ENCODE measurements at regions not wholly inside any gene's neighbourhood (a gene's known extent, or its start where the extent isn't known, plus 50 kb on each side); places are given as distances from the start of the nearest gene placed in this dataset.

DNA sequence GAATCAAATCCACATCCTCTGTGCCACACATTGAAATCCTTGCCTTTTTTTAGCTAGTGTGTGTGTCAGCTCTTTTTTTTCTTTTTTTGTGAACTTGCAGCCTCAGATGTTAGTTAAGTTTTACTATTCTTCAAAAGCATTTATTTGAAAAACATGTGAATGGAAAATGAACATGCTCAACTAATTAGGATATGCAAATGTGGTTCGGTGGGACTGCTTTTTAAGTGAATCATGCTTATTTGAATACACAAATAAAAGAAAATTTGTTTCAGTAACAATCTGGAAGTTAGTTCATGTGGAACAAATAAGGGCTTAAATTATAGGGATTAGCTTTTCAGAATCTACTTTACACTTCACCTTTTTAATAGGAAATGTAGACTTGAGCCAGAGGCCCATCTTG is 751.5 kb upstream of the FAM241A start:
- H3K4me3 ChIP-seq (ENCODE audit: insufficient read depth, low read length, poor library complexity, severe bottlenecking) = no peak overlapping the region
- no peaks in the 10 kb centered on the region for H3K27me3 ChIP-seq (ENCODE audit: low read length)
- H3K9ac ChIP-seq (ENCODE audit: low read length) = no peak overlapping the region
- no peaks in the 10 kb centered on the region for H3K9me2 ChIP-seq (replicated peaks; ENCODE audit: insufficient read depth, low read length)
- H3F3A ChIP-seq (ENCODE audit: insufficient read depth) = no peaks in the 10 kb centered on the region
- H3K4me2 ChIP-seq (ENCODE audit: low read depth, low read length, poor library complexity, severe bottlenecking) = no peak overlapping the region
- H4K20me1 ChIP-seq (ENCODE audit: low read depth, low read length) = no peaks in the 10 kb centered on the region
- no peaks in the 10 kb centered on the region for H3K9me3 ChIP-seq (ENCODE audit: insufficient read depth, low read length)
- TF ChIP-seq, protein P1, sequence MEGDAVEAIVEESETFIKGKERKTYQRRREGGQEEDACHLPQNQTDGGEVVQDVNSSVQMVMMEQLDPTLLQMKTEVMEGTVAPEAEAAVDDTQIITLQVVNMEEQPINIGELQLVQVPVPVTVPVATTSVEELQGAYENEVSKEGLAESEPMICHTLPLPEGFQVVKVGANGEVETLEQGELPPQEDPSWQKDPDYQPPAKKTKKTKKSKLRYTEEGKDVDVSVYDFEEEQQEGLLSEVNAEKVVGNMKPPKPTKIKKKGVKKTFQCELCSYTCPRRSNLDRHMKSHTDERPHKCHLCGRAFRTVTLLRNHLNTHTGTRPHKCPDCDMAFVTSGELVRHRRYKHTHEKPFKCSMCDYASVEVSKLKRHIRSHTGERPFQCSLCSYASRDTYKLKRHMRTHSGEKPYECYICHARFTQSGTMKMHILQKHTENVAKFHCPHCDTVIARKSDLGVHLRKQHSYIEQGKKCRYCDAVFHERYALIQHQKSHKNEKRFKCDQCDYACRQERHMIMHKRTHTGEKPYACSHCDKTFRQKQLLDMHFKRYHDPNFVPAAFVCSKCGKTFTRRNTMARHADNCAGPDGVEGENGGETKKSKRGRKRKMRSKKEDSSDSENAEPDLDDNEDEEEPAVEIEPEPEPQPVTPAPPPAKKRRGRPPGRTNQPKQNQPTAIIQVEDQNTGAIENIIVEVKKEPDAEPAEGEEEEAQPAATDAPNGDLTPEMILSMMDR (IDR thresholded peaks at IDR 0.05; ENCODE audit: insufficient read depth, low read length, poor library complexity, severe bottlenecking) = no peak
- no peak for TF ChIP-seq EZH2phosphoT487 (conservative IDR thresholded peaks at IDR 0.05; ENCODE audit: low read length)
- no peaks in the 10 kb centered on the region for H3K79me2 ChIP-seq (ENCODE audit: insufficient read depth, low read length)
- no peaks in the 10 kb centered on the region for H3K36me3 ChIP-seq (ENCODE audit: low read length)
- no peak overlapping the region for H2AFZ ChIP-seq (ENCODE audit: low read depth, low read length, severe bottlenecking)
- no peak overlapping the region for H3K27ac ChIP-seq (ENCODE audit: low read depth, low read length)

DNA sequence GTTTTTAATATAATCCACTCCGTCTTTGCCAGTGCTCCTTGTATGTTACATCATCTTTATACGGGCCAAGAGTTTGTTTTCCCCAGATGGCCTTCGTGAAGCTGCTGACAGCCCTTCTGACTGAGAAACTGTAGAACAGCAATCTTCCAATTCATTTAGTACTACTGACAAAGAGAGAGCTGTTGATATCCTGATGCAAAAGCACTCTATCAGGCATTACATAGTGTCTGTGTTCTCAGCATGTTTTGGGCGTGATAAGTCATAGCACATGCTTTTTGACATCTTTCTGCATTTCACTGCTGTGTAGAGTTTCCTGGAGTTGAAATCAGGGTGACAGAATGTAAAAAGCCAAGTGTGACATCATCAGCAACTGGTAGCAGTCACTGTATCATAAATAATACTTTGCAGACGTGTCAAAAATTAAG is 746.3 kb upstream of the FAM241A start:
- no peak overlapping the region for H3K9ac ChIP-seq (ENCODE audit: low read length)
- no peaks in the 10 kb centered on the region for H3K36me3 ChIP-seq (ENCODE audit: low read length)
- H3K9me2 ChIP-seq (replicated peaks; ENCODE audit: insufficient read depth, low read length) = no peaks in the 10 kb centered on the region
- TF ChIP-seq EZH2phosphoT487 (conservative IDR thresholded peaks at IDR 0.05; ENCODE audit: low read length) = no peak
- TF ChIP-seq, protein P1 (IDR thresholded peaks at IDR 0.05; ENCODE audit: insufficient read depth, low read length, poor library complexity, severe bottlenecking) = no peak
- no peak overlapping the region for H3K27ac ChIP-seq (ENCODE audit: low read depth, low read length)
- H2AFZ ChIP-seq (ENCODE audit: low read depth, low read length, severe bottlenecking) = no peak overlapping the region
- H4K20me1 ChIP-seq (ENCODE audit: low read depth, low read length) = no peaks in the 10 kb centered on the region
- H3K79me2 ChIP-seq (ENCODE audit: insufficient read depth, low read length) = no peaks in the 10 kb centered on the region
- H3K9me3 ChIP-seq (ENCODE audit: insufficient read depth, low read length) = no peaks in the 10 kb centered on the region
- no peak overlapping the region for H3K4me3 ChIP-seq (ENCODE audit: insufficient read depth, low read length, poor library complexity, severe bottlenecking)
- no peaks in the 10 kb centered on the region for H3K27me3 ChIP-seq (ENCODE audit: low read length)
- H3F3A ChIP-seq (ENCODE audit: insufficient read depth) = no peaks in the 10 kb centered on the region
- H3K4me2 ChIP-seq (ENCODE audit: low read depth, low read length, poor library complexity, severe bottlenecking) = no peak overlapping the region

DNA sequence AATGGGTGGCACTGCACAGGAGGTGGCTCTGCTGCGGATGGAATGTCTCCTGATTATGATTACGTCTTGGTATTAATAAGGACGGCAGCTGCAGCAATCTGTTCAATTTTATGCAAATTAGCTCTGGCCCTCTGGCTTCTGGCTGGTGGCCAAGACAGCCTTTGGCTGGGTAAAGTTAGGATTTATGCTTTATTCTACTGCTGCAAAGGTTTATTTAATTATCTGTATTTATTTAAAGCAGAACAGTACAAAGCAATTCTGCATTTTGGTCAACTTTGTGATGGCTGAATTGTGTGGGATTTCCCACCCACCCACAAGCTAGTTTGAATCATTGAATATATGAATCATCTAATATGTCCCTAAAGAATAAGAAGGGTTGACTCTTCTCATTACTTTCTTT is 745.6 kb upstream of the FAM241A start:
- H3K36me3 ChIP-seq (ENCODE audit: low read length) = no peaks in the 10 kb centered on the region
- H3K9me3 ChIP-seq (ENCODE audit: insufficient read depth, low read length) = no peaks in the 10 kb centered on the region
- H3K27ac ChIP-seq (ENCODE audit: low read depth, low read length) = no peak overlapping the region
- H3F3A ChIP-seq (ENCODE audit: insufficient read depth) = no peaks in the 10 kb centered on the region
- no peak overlapping the region for H3K9ac ChIP-seq (ENCODE audit: low read length)
- H4K20me1 ChIP-seq (ENCODE audit: low read depth, low read length) = no peaks in the 10 kb centered on the region
- no peaks in the 10 kb centered on the region for H3K9me2 ChIP-seq (replicated peaks; ENCODE audit: insufficient read depth, low read length)
- H3K4me2 ChIP-seq (ENCODE audit: low read depth, low read length, poor library complexity, severe bottlenecking) = no peak overlapping the region
- H3K79me2 ChIP-seq (ENCODE audit: insufficient read depth, low read length) = no peaks in the 10 kb centered on the region
- no peak for TF ChIP-seq EZH2phosphoT487 (conservative IDR thresholded peaks at IDR 0.05; ENCODE audit: low read length)
- H2AFZ ChIP-seq (ENCODE audit: low read depth, low read length, severe bottlenecking) = no peak overlapping the region
- no peaks in the 10 kb centered on the region for H3K27me3 ChIP-seq (ENCODE audit: low read length)
- H3K4me3 ChIP-seq (ENCODE audit: insufficient read depth, low read length, poor library complexity, severe bottlenecking) = no peak overlapping the region

DNA sequence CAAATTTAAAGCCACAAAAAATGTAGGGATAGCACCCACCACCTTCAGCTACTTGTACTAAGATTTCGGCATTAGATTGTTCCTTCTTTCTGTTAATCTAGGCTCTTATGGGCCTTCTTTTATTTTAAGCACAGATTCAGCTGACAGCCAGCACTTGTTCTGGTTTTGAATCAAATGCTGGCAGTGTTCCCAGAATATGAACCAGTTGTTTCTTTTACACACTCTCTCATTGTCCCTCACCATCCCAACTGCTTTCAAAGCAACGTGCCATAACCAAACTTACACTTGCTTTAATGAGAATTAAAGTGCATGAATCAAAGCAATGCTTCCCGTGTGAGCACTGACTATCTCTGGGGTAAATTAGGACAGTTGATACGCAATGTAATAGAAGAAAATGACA is 744.5 kb upstream of the FAM241A start:
- Histone ChIP-seq H3K79me2 (ENCODE audit: insufficient read depth, low read length) (no peaks in the 10 kb centered on the region), H3F3A (ENCODE audit: insufficient read depth) (no peaks in the 10 kb centered on the region), H2AFZ (ENCODE audit: low read depth, low read length, severe bottlenecking) (no peak overlapping the region), H3K9ac (ENCODE audit: low read length) (no peak overlapping the region), H3K36me3 (ENCODE audit: low read length) (no peaks in the 10 kb centered on the region), H3K27ac (ENCODE audit: low read depth, low read length) (no peak overlapping the region), H3K27me3 (ENCODE audit: low read length) (no peaks in the 10 kb centered on the region), H4K20me1 (ENCODE audit: low read depth, low read length) (no peaks in the 10 kb centered on the region), H3K4me2 (ENCODE audit: low read depth, low read length, poor library complexity, severe bottlenecking) (no peak overlapping the region), H3K9me2 (replicated peaks; ENCODE audit: insufficient read depth, low read length) (no peaks in the 10 kb centered on the region), H3K4me3 (ENCODE audit: insufficient read depth, low read length, poor library complexity, severe bottlenecking) (no peak overlapping the region), H3K9me3 (ENCODE audit: insufficient read depth, low read length) (no peaks in the 10 kb centered on the region)
- no peak for TF ChIP-seq EZH2phosphoT487 (conservative IDR thresholded peaks at IDR 0.05; ENCODE audit: low read length)
- TF ChIP-seq, protein P1 (IDR thresholded peaks at IDR 0.05; ENCODE audit: insufficient read depth, low read length, poor library complexity, severe bottlenecking) = no peak
